ENCODE measurements at regions not wholly inside any gene's neighbourhood (a gene's known extent, or its start where the extent isn't known, plus 50 kb on each side); places are given as distances from the start of the nearest gene placed in this dataset.

DNA sequence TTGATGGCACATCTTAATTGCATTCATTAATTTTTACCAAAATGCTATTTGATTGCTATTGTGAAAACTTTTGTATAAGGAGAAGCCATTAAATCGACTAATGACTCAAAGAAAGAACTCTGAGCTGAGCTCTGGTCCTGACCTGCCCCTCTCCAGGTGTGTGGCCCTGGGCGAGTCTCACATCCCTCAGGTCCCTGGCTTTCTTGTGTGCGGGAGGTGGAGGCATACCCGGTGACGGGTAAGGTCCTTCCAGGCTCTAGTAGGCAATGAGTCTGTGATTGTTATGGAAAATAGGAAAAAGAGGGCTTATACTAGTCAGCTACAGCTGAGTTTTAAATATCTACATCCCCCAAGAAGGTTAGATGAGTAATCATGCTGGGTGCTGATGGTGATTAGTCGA is 248.1 kb downstream of the GATA3 start:
- TF ChIP-seq GATA3 (IDR thresholded peaks at IDR 0.05; ENCODE audit: low read depth, low read length), result no peak
- no peak for TF ChIP-seq GATA2 (IDR thresholded peaks at IDR 0.05; ENCODE audit: low read depth, low read length)

Measured in SH-SY5Y (cell line).